GM12878 (cell line): ENCODE measurements at regions not wholly inside any gene's neighbourhood (a gene's known extent, or its start where the extent isn't known, plus 50 kb on each side); places are given as distances from the start of the nearest gene placed in this dataset.

Experiments
- ATAC-seq: fragments of 200-7000 bp; cut with Tn5 transposase; 3 replicates; pipeline ENCODE4 v1.9.1; 2020; ENCODE audit warnings: mild to moderate bottlenecking, moderate library complexity
- BruUV-seq: library from RNA; stranded (reverse); fragments of 400-500 nt; replicated peaks from 2 replicates; lab custom pipeline; 2021; lab: Mats Ljungman, UMichigan
- CTCF ChIA-PET: fragments of 300-600 bp; sonication (Branson Sonifier 250); formaldehyde crosslinking; extraction: SDS; loops from one replicate; lab custom pipeline; 2021; ENCODE audit warnings: inconsistent platforms; lab: Yijun Ruan, JAX
- POLR2A ChIA-PET: fragments of 350-600 bp; formaldehyde crosslinking; extraction: SDS; loops from one replicate; lab custom pipeline; 2021; ENCODE audit warnings: inconsistent platforms; lab: Charles Lee
- RAD21 ChIA-PET: fragments of 300-600 bp; sonication (Branson Sonifier 250); formaldehyde crosslinking; loops from one replicate; lab custom pipeline; 2023; ENCODE audit warnings: antibody characterized with exemption; ENCODE audit not compliant: unreplicated experiment; lab: Charles Lee
- SMC1A ChIA-PET: fragments of 300-600 bp; sonication (Branson Sonifier 250); formaldehyde crosslinking; loops from one replicate; lab custom pipeline; 2023; ENCODE audit not compliant: unreplicated experiment, uncharacterized antibody; lab: Charles Lee
- DNase-seq: peaks from one replicate; pipeline ENCODE4 v3.0.0-alpha.2; 2011; ENCODE audit warnings: low read depth, low spot score
- FAIRE-seq: peaks from 3 replicates; lab custom pipeline; 2011; peaks lifted over from hg19 to GRCh38; lab: Jason Lieb, UNC
- H2AFZ ChIP-seq: 2 replicates; pipeline ENCODE4 v1.6.0; 2011; ENCODE audit warnings: low read depth, low read length, control low read depth; ENCODE audit not compliant: control insufficient read depth
- H3K27ac ChIP-seq: 2 replicates; pipeline ENCODE4 v1.5.1; 2011; ENCODE audit warnings: control low read depth; ENCODE audit not compliant: control insufficient read depth, insufficient read depth
- H3K27me3 ChIP-seq, 2 experiments: replicated peaks in 1 of 2; 2 replicates each; pipeline versions ENCODE4 v1.6.0 to v1.6.1; 2011; ENCODE audit warnings: low read length in 1 of 2; ENCODE audit not compliant: control insufficient read depth in 2 of 2, insufficient read depth in 2 of 2
- H3K36me3 ChIP-seq, 2 experiments: 2 replicates each; pipeline ENCODE4 v1.5.1; 2011; ENCODE audit warnings: low read length in 1 of 2; ENCODE audit not compliant: control insufficient read depth in 2 of 2, insufficient read depth in 2 of 2
- H3K4me1 ChIP-seq: 2 replicates; pipeline ENCODE4 v1.6.1; 2011; ENCODE audit warnings: mild to moderate bottlenecking, low read length, moderate library complexity, mixed read lengths; ENCODE audit not compliant: control insufficient read depth, insufficient read depth
- H3K4me2 ChIP-seq: 2 replicates; pipeline ENCODE4 v1.6.0; 2011; ENCODE audit warnings: control low read depth; ENCODE audit not compliant: control insufficient read depth, insufficient read depth
- H3K4me3 ChIP-seq: fragments of 200-600 bp; sonication (generic); 2 replicates; pipeline ENCODE4 v1.5.1; 2016
- H3K79me2 ChIP-seq: 2 replicates; pipeline ENCODE4 v1.6.0; 2011; ENCODE audit warnings: low read length; ENCODE audit not compliant: control insufficient read depth, insufficient read depth
- H3K9ac ChIP-seq: 2 replicates; pipeline ENCODE4 v1.8.0; 2011; ENCODE audit warnings: low read length, control low read depth, mixed read lengths; ENCODE audit not compliant: control insufficient read depth, insufficient read depth
- H3K9me3 ChIP-seq: replicated peaks from 3 replicates; pipeline ENCODE4 v1.5.1; 2011; ENCODE audit warnings: mild to moderate bottlenecking, low read length; ENCODE audit not compliant: control insufficient read depth, insufficient read depth
- H4K20me1 ChIP-seq: 2 replicates; pipeline ENCODE4 v1.6.0; 2011; ENCODE audit not compliant: control insufficient read depth, insufficient read depth
- EED ChIP-seq: sonication (generic); IDR thresholded peaks from 2 replicates; pipeline ENCODE4 v1.6.1; 2016; ENCODE audit warnings: antibody characterized with exemption, low read depth
- EZH2 ChIP-seq: IDR thresholded peaks from 2 replicates; pipeline ENCODE4 v1.6.1; 2012; ENCODE audit warnings: low read depth, mild to moderate bottlenecking, control low read depth, inconsistent platforms, low read length, borderline replicate concordance; ENCODE audit not compliant: control insufficient read depth
- KDM1A ChIP-seq: fragments of 200-600 bp; sonication (generic); IDR thresholded peaks from 2 replicates; pipeline ENCODE4 v1.6.1; 2016; ENCODE audit warnings: borderline replicate concordance
- MLLT1 ChIP-seq: fragments of 450-650 bp; IDR thresholded peaks from 2 replicates; pipeline ENCODE4 v1.6.1; 2016; ENCODE audit warnings: mild to moderate bottlenecking
- NFIC ChIP-seq: IDR thresholded peaks from 2 replicates; pipeline ENCODE4 v1.6.1; 2012; ENCODE audit warnings: low read depth, mild to moderate bottlenecking, inconsistent platforms, low read length, moderate library complexity
- RELA ChIP-seq: fragments of 450-650 bp; IDR thresholded peaks from 2 replicates; pipeline ENCODE4 v1.8.0; 2014; ENCODE audit warnings: borderline replicate concordance; ENCODE audit not compliant: partially characterized antibody
- ZNF207 ChIP-seq: fragments of 450-650 bp; IDR thresholded peaks from 2 replicates; pipeline ENCODE4 v1.6.1; 2014; ENCODE audit warnings: antibody characterized with exemption, mild to moderate bottlenecking, borderline replicate concordance
- WGBS: methylation state at CpG from one replicate; pipeline ENCODE4 v1.1.6; 2016; ENCODE audit warnings: low lambda C conversion rate; ENCODE audit not compliant: insufficient replicate concordance, insufficient coverage; ENCODE audit errors: missing lambda C conversion rate; 5-methylcytosine and 5-hydroxymethylcytosine counted together
- in situ Hi-C: fragments of 300-500 bp; cut with MboI; formaldehyde crosslinking; loops from 9 replicates; pipeline ENCODE4 v1.14.3; 2018; ENCODE audit warnings: mixed read lengths
- intact Hi-C: fragments of 100-400 bp; cut with micrococcal nuclease; formaldehyde crosslinking; loops from one replicate; pipeline ENCODE4 v1.14.2; 2022; ENCODE audit not compliant: unreplicated experiment
- TF ChIP-seq, protein P1 (sequence below): fragments of 450-650 bp; IDR thresholded peaks from 2 replicates; pipeline ENCODE4 v1.6.1; 2017; ENCODE audit warnings: low read depth, mild to moderate bottlenecking, moderate library complexity

DNA sequence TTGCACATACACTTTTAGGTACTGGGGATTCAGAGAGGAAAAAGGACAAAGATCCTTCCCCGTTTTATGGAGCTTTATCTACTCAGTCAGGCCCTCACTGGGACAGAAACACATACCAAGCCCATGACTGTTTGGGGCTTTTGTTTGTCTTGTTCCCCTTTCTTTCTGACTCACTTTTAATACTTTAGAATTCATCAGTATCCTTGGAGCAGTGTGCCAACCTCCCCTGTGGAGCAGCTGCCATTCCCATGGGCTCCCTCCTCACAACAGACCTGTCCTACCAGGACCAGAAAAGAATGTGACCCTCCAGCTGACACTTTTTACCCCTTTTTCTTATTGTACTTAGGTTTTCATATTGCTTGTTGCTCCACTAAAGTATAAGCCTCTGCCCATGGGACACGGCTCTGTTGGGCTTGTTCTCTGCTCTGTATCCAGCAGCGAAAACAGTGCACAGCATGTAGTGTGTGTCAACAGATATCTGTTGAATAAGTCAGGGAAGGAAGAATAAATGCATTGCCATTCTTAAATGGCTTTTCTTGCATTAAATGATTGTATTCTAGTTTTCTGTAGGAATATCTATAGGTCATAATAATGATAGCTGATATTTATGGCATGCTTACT is 431.1 kb downstream of the EFNB2 start:
- Histone ChIP-seq H2AFZ (no peak overlapping the region), H3K4me3 (no peak overlapping the region), H3K36me3 (no peaks in the 10 kb centered on the region), H3K4me2 (no peak overlapping the region), H3K4me1 (no peaks in the 10 kb centered on the region), H4K20me1 (no peaks in the 10 kb centered on the region), H3K9me3 (no peaks in the 10 kb centered on the region), H3K79me2 (no peaks in the 10 kb centered on the region), H3K27me3 (no peaks in the 10 kb centered on the region), H3K27ac (no peak overlapping the region)
- ChIA-PET POLR2A (interaction anchor here (1.0 kb wide), 1 partner anchor 296 kb away, joined by 3 read pairs; no protein-coding TSS in a partner anchor), SMC1A (interaction anchor here (0.6 to 1.9 kb wide), 2 partner anchors 12 to 516 kb away, joined by 4 to 9 read pairs; no protein-coding TSS in a partner anchor), RAD21 (no interaction called here), CTCF (no interaction called here)
- intact Hi-C loops: no loop called here
- no peak for FAIRE-seq
- no peak for ATAC-seq
- no peak for DNase-seq
- 12% methylated on average over 3 of the region's 3 CpGs for WGBS
- no TSS peak for BruUV-seq
- no peak for TF ChIP-seq RELA
- TF ChIP-seq, protein P1, sequence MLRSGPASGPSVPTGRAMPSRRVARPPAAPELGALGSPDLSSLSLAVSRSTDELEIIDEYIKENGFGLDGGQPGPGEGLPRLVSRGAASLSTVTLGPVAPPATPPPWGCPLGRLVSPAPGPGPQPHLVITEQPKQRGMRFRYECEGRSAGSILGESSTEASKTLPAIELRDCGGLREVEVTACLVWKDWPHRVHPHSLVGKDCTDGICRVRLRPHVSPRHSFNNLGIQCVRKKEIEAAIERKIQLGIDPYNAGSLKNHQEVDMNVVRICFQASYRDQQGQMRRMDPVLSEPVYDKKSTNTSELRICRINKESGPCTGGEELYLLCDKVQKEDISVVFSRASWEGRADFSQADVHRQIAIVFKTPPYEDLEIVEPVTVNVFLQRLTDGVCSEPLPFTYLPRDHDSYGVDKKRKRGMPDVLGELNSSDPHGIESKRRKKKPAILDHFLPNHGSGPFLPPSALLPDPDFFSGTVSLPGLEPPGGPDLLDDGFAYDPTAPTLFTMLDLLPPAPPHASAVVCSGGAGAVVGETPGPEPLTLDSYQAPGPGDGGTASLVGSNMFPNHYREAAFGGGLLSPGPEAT: no peak
- TF ChIP-seq MLLT1: no peak
- no peak for TF ChIP-seq EZH2
- TF ChIP-seq KDM1A: no peak
- no peak for TF ChIP-seq EED
- no peak for TF ChIP-seq NFIC
- no peak for TF ChIP-seq ZNF207
- TF ChIP-seq, all 136 proteins: peak for 0
- no peak overlapping the region for H3K9ac ChIP-seq
- in situ Hi-C loops: no loop called here
